SK-N-SH treated with all-trans-retinoic acid at 6 μM for 48 hours (cell line): ENCODE measurements at regions not wholly inside any gene's neighbourhood (a gene's known extent, or its start where the extent isn't known, plus 50 kb on each side); places are given as distances from the start of the nearest gene placed in this dataset.

Experiments
- CSDC2 ChIP-seq: fragments of 250-450 bp; sonication (Bioruptor Pico); IDR thresholded peaks from 2 replicates; pipeline ENCODE4 v1.5.0; 2020; ENCODE audit warnings: mild to moderate bottlenecking, moderate library complexity
- GLIS3 ChIP-seq: fragments of 250-450 bp; sonication (Bioruptor Pico); IDR thresholded peaks from 2 replicates; pipeline ENCODE4 v1.5.0; 2020; ENCODE audit warnings: mild to moderate bottlenecking, moderate library complexity
- TCF4 ChIP-seq: fragments of 250-450 bp; sonication (Bioruptor Pico); IDR thresholded peaks from 2 replicates; pipeline ENCODE4 v1.8.0; 2021; ENCODE audit warnings: mild to moderate bottlenecking, moderate library complexity, borderline replicate concordance
- TOX ChIP-seq: fragments of 250-450 bp; sonication (Bioruptor Pico); IDR thresholded peaks from 2 replicates; pipeline ENCODE4 v1.8.0; 2021; ENCODE audit warnings: mild to moderate bottlenecking, moderate library complexity, borderline replicate concordance
- ZFP30 ChIP-seq: fragments of 450-650 bp; formaldehyde crosslinking; IDR thresholded peaks from 2 replicates; pipeline ENCODE4 v1.5.0; 2022; ENCODE audit warnings: mild to moderate bottlenecking, moderate library complexity
- TF ChIP-seq, protein P1 (sequence below): fragments of 250-450 bp; sonication (Bioruptor Pico); IDR thresholded peaks from 2 replicates; pipeline ENCODE4 v1.8.0; 2021; ENCODE audit warnings: low read depth, mild to moderate bottlenecking, moderate library complexity, borderline replicate concordance
- TF ChIP-seq, protein P2 (sequence below): fragments of 250-450 bp; sonication (Bioruptor Pico); IDR thresholded peaks from 2 replicates; pipeline ENCODE4 v1.5.1; 2021; ENCODE audit warnings: mild to moderate bottlenecking, moderate library complexity

DNA sequence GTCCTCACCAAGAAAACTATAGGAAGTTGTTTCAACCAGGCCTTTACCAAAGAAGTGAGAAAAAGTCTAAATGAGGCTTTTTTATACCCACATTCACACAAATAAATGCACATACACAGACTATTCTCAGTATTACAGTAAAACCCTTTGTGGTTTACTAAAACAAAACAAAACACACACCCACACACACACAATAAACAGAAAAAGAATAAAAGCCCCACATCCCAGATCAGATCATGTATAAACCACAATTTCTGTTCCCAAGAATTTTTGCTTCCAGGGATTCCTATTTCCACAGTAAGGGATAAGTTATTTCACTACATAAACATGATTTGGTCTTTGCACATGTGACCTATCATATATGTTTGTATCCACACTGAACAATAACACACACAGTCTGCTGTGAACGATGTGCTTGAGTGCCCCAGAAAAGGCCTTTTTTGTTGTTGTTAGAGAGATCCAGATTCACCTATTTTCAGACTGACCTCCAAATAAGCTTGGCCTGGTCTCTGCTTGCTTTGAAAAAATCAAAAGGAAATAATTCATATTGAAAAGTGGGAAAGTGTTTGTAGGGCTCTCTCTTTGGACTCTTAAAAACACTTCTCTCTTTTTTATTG, 283.4 kb upstream of the ATP11B start:
- TF ChIP-seq CSDC2 (CRISPR knock-in tag), result no peak
- no peak for TF ChIP-seq GLIS3 (CRISPR knock-in tag)
- TF ChIP-seq, protein P1, sequence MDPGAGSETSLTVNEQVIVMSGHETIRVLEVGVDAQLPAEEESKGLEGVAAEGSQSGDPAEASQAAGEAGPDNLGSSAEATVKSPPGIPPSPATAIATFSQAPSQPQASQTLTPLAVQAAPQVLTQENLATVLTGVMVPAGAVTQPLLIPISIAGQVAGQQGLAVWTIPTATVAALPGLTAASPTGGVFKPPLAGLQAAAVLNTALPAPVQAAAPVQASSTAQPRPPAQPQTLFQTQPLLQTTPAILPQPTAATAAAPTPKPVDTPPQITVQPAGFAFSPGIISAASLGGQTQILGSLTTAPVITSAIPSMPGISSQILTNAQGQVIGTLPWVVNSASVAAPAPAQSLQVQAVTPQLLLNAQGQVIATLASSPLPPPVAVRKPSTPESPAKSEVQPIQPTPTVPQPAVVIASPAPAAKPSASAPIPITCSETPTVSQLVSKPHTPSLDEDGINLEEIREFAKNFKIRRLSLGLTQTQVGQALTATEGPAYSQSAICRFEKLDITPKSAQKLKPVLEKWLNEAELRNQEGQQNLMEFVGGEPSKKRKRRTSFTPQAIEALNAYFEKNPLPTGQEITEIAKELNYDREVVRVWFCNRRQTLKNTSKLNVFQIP, result no peak
- TF ChIP-seq TOX (CRISPR knock-in tag), result no peak
- TF ChIP-seq, protein P2, sequence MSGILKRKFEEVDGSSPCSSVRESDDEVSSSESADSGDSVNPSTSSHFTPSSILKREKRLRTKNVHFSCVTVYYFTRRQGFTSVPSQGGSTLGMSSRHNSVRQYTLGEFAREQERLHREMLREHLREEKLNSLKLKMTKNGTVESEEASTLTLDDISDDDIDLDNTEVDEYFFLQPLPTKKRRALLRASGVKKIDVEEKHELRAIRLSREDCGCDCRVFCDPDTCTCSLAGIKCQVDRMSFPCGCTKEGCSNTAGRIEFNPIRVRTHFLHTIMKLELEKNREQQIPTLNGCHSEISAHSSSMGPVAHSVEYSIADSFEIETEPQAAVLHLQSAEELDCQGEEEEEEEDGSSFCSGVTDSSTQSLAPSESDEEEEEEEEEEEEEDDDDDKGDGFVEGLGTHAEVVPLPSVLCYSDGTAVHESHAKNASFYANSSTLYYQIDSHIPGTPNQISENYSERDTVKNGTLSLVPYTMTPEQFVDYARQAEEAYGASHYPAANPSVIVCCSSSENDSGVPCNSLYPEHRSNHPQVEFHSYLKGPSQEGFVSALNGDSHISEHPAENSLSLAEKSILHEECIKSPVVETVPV (CRISPR knock-in tag), result no peak
- TF ChIP-seq TCF4 (CRISPR knock-in tag), result no peak
- TF ChIP-seq ZFP30 (CRISPR knock-in tag), result no peak
